ENCODE measurements at regions not wholly inside any gene's neighbourhood (a gene's known extent, or its start where the extent isn't known, plus 50 kb on each side); places are given as distances from the start of the nearest gene placed in this dataset.

GRCh38 chr1:185419718-185420117 is 102.7 kb upstream of the IVNS1ABP start:
- TF ChIP-seq, protein P1, sequence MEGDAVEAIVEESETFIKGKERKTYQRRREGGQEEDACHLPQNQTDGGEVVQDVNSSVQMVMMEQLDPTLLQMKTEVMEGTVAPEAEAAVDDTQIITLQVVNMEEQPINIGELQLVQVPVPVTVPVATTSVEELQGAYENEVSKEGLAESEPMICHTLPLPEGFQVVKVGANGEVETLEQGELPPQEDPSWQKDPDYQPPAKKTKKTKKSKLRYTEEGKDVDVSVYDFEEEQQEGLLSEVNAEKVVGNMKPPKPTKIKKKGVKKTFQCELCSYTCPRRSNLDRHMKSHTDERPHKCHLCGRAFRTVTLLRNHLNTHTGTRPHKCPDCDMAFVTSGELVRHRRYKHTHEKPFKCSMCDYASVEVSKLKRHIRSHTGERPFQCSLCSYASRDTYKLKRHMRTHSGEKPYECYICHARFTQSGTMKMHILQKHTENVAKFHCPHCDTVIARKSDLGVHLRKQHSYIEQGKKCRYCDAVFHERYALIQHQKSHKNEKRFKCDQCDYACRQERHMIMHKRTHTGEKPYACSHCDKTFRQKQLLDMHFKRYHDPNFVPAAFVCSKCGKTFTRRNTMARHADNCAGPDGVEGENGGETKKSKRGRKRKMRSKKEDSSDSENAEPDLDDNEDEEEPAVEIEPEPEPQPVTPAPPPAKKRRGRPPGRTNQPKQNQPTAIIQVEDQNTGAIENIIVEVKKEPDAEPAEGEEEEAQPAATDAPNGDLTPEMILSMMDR (IDR thresholded peaks at IDR 0.05): no peak
- no peak for TF ChIP-seq EP300 (IDR thresholded peaks at IDR 0.05)
